H9 (cell line): ENCODE measurements at regions not wholly inside any gene's neighbourhood (a gene's known extent, or its start where the extent isn't known, plus 50 kb on each side); places are given as distances from the start of the nearest gene placed in this dataset.

ENCODE experiments used
- DNase-seq: peaks from one replicate; pipeline ENCODE4 v3.0.0-alpha.2; 2017
- H2AFZ ChIP-seq: one replicate; pipeline ENCODE4 v1.6.1; 2013; ENCODE audit warnings: mild to moderate bottlenecking, low read length, control low read depth, moderate library complexity
- H2AK5ac ChIP-seq: 2 replicates; pipeline ENCODE4 v1.6.1; 2013; ENCODE audit warnings: low read length, control low read depth, mixed read lengths; ENCODE audit not compliant: insufficient read length
- H2BK120ac ChIP-seq: one replicate; pipeline ENCODE4 v1.6.1; 2013; ENCODE audit warnings: low read depth, mild to moderate bottlenecking, low read length, control low read depth, inconsistent platforms; ENCODE audit not compliant: poor library complexity, severe bottlenecking
- H2BK12ac ChIP-seq: 2 replicates; pipeline ENCODE4 v1.6.1; 2013; ENCODE audit warnings: low read length, control low read depth, mixed read lengths, low read depth; ENCODE audit not compliant: insufficient read length
- H2BK15ac ChIP-seq: 2 replicates; pipeline ENCODE4 v1.6.1; 2013; ENCODE audit warnings: low read depth, low read length, control low read depth
- H2BK20ac ChIP-seq: one replicate; pipeline ENCODE4 v1.6.1; 2013; ENCODE audit warnings: low read depth, mild to moderate bottlenecking, low read length, control low read depth, inconsistent platforms; ENCODE audit not compliant: poor library complexity, severe bottlenecking
- H2BK5ac ChIP-seq: 2 replicates; pipeline ENCODE4 v1.6.1; 2013; ENCODE audit warnings: low read length, control low read depth, mixed read lengths; ENCODE audit not compliant: insufficient read length
- H3K14ac ChIP-seq: 2 replicates; pipeline ENCODE4 v1.6.1; 2013; ENCODE audit warnings: low read length, control low read depth; ENCODE audit not compliant: insufficient read depth
- H3K18ac ChIP-seq: 2 replicates; pipeline ENCODE4 v1.6.1; 2013; ENCODE audit warnings: low read depth, mild to moderate bottlenecking, mixed read lengths, low read length, control low read depth; ENCODE audit not compliant: insufficient read length
- H3K23ac ChIP-seq: 2 replicates; pipeline ENCODE4 v1.6.1; 2013; ENCODE audit warnings: low read length, control low read depth, mixed read lengths, low read depth; ENCODE audit not compliant: insufficient read length
- H3K23me2 ChIP-seq: 2 replicates; pipeline ENCODE4 v1.6.1; 2013; ENCODE audit warnings: low read depth, mild to moderate bottlenecking, mixed read lengths, low read length, control low read depth; ENCODE audit not compliant: insufficient read length, poor library complexity, severe bottlenecking
- H3K27ac ChIP-seq: 2 replicates; pipeline ENCODE4 v1.5.1; 2013; ENCODE audit warnings: low read length, control low read depth, mixed read lengths, low read depth; ENCODE audit not compliant: insufficient read length
- H3K27me3 ChIP-seq: 2 replicates; pipeline ENCODE4 v1.6.1; 2013; ENCODE audit warnings: low read length, control low read depth, inconsistent platforms; ENCODE audit not compliant: insufficient read depth
- H3K4ac ChIP-seq: 2 replicates; pipeline ENCODE4 v1.6.1; 2013; ENCODE audit warnings: low read depth, mild to moderate bottlenecking, control low read depth, inconsistent platforms, low read length, moderate library complexity
- H3K4me1 ChIP-seq: 2 replicates; pipeline ENCODE4 v1.6.1; 2013; ENCODE audit warnings: low read length, control low read depth, inconsistent platforms; ENCODE audit not compliant: insufficient read depth
- H3K4me2 ChIP-seq: 2 replicates; pipeline ENCODE4 v1.6.1; 2013; ENCODE audit warnings: low read length, control low read depth, mixed read lengths; ENCODE audit not compliant: insufficient read length, insufficient read depth
- H3K56ac ChIP-seq: 2 replicates; pipeline ENCODE4 v1.6.1; 2013; ENCODE audit warnings: low read depth, mild to moderate bottlenecking, mixed read lengths, low read length, control low read depth; ENCODE audit not compliant: insufficient read length
- H3K79me1 ChIP-seq: 2 replicates; pipeline ENCODE4 v1.6.1; 2013; ENCODE audit warnings: low read depth, mild to moderate bottlenecking, moderate library complexity, low read length, control low read depth, inconsistent platforms; ENCODE audit not compliant: insufficient read depth, poor library complexity, severe bottlenecking
- H3K79me2 ChIP-seq: 2 replicates; pipeline ENCODE4 v1.6.1; 2013; ENCODE audit warnings: low read length, control low read depth, inconsistent platforms; ENCODE audit not compliant: insufficient read depth
- H3K9ac ChIP-seq: 2 replicates; pipeline ENCODE4 v1.6.1; 2013; ENCODE audit warnings: low read length, control low read depth, mixed read lengths; ENCODE audit not compliant: insufficient read length; ENCODE audit errors: extremely low read depth
- H3K9me3 ChIP-seq: one replicate; pipeline ENCODE4 v1.6.1; 2013; ENCODE audit warnings: low read depth, low read length, inconsistent platforms; ENCODE audit not compliant: control insufficient read depth
- H3T11ph ChIP-seq: one replicate; pipeline ENCODE4 v1.6.1; 2013; ENCODE audit warnings: mild to moderate bottlenecking, low read length, control low read depth, inconsistent platforms
- H4K20me1 ChIP-seq: one replicate; pipeline ENCODE4 v1.6.1; 2013; ENCODE audit not compliant: control insufficient read depth, insufficient read length, insufficient read depth
- H4K5ac ChIP-seq: 2 replicates; pipeline ENCODE4 v1.6.1; 2013; ENCODE audit warnings: low read depth, mild to moderate bottlenecking, mixed read lengths, low read length, control low read depth; ENCODE audit not compliant: insufficient read length
- H4K8ac ChIP-seq: replicated peaks from 2 replicates; pipeline ENCODE4 v1.6.1; 2013; ENCODE audit warnings: low read length, control low read depth, mixed read lengths, low read depth; ENCODE audit not compliant: insufficient read length
- H4K91ac ChIP-seq: 2 replicates; pipeline ENCODE4 v1.6.1; 2013; ENCODE audit warnings: low read depth, mild to moderate bottlenecking, moderate library complexity, mixed read lengths, low read length, control low read depth; ENCODE audit not compliant: insufficient read length
- H3K27ac Mint-ChIP-seq, 3 experiments: 2 replicates in 2 of 3; 3 replicates in 1 of 3; pipeline ENCODE4 v1.8.0; 2020 to 2021; ENCODE audit warnings: mixed read lengths in 3 of 3, mild to moderate bottlenecking in 1 of 3, moderate library complexity in 1 of 3
- H3K27me3 Mint-ChIP-seq: 2 replicates; pipeline ENCODE4 v1.8.0; 2021; ENCODE audit warnings: low read depth, mild to moderate bottlenecking, moderate library complexity, mixed read lengths
- H3K36me3 Mint-ChIP-seq, 3 experiments: 2 replicates in 2 of 3; 3 replicates in 1 of 3; pipeline ENCODE4 v1.8.0; 2020 to 2021; ENCODE audit warnings: low read depth in 3 of 3, mixed read lengths in 3 of 3; ENCODE audit not compliant: insufficient read depth in 1 of 3
- H3K4me1 Mint-ChIP-seq, 2 experiments: 2 replicates each; pipeline ENCODE4 v1.8.0; 2020; ENCODE audit warnings: mixed read lengths in 2 of 2
- H3K4me3 Mint-ChIP-seq, 2 experiments: 2 replicates in 1 of 2; 3 replicates in 1 of 2; pipeline ENCODE4 v1.8.0; 2020 to 2021; ENCODE audit warnings: mild to moderate bottlenecking in 2 of 2, mixed read lengths in 2 of 2, moderate library complexity in 1 of 2
- H3K9me3 Mint-ChIP-seq, 2 experiments: 2 replicates in 1 of 2; 3 replicates in 1 of 2; pipeline ENCODE4 v1.8.0; 2020; ENCODE audit warnings: mild to moderate bottlenecking in 2 of 2, mixed read lengths in 2 of 2, moderate library complexity in 1 of 2
- WGBS: extraction: QIAGEN DNeasy Blood & Tissue Kit; methylation state at CpG from one replicate; pipeline ENCODE4 v1.1.7; 2013; ENCODE audit warnings: missing lambda C conversion rate, low lambda C conversion rate, mixed read lengths; ENCODE audit not compliant: insufficient read length; ENCODE audit errors: extremely low coverage; 5-methylcytosine and 5-hydroxymethylcytosine counted together
- TF ChIP-seq, protein P1 (sequence below): fragments of 200-600 bp; sonication (generic); conservative IDR thresholded peaks from 3 replicates; pipeline ENCODE4 v1.8.0; 2021; ENCODE audit warnings: antibody characterized with exemption, mild to moderate bottlenecking

DNA sequence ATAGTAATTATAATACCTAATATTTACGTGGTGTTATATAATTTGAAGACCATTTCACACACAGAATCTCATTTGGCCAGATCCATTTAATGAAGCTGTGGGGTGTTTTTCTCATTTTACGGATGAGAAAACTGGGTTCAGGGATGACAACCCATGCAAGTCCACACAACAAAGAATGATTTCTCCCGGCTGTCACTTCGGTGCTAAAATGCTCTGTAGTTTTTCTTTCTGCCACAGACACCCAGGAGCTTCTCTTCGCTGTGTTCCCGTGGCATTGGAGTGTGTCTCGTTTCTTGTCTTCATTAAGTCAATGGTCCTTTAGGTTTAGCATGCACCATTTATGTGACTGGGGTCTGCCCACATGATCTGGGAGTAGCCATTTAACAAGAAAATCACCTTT is 308.5 kb downstream of the ENC1 start:
- Histone ChIP-seq H3K23me2 (no peaks in the 10 kb centered on the region), H2BK5ac (no peak overlapping the region), H2AK5ac (no peak overlapping the region), H3K4me1 (no peaks in the 10 kb centered on the region), H2BK15ac (no peak overlapping the region), H2BK20ac (no peak overlapping the region), H3K18ac (no peak overlapping the region), H4K5ac (no peak overlapping the region), H2AFZ (no peak overlapping the region), H2BK12ac (no peak overlapping the region), H2BK120ac (no peak overlapping the region), H3K4ac (no peak overlapping the region), H3K23ac (no peak overlapping the region), H3K9me3 (no peaks in the 10 kb centered on the region), H3K79me1 (no peaks in the 10 kb centered on the region), H3K27me3 (no peaks in the 10 kb centered on the region), H3K4me2 (no peak overlapping the region), H3K56ac (no peak overlapping the region), H3K27ac (no peak overlapping the region), H4K8ac (no peak overlapping the region), H3K14ac (no peak overlapping the region), H3K79me2 (no peaks in the 10 kb centered on the region), H3K9ac (no peak overlapping the region), H4K91ac (no peak overlapping the region), H3T11ph (no peak overlapping the region), H4K20me1 (no peaks in the 10 kb centered on the region)
- Mint-ChIP-seq H3K9me3 (no peaks in the 10 kb centered on the region; a peak in 1 of 5 replicates), H3K27ac (no peak overlapping the region), H3K36me3 (no peaks in the 10 kb centered on the region), H3K4me1 (peaks cover 6% of the 10 kb centered on the region in 2 experiments; a peak in 3 of 4 replicates), H3K27me3 (no peaks in the 10 kb centered on the region; the same call in 1 of the 2 replicates), H3K4me3 (no peak overlapping the region)
- TF ChIP-seq, protein P1, sequence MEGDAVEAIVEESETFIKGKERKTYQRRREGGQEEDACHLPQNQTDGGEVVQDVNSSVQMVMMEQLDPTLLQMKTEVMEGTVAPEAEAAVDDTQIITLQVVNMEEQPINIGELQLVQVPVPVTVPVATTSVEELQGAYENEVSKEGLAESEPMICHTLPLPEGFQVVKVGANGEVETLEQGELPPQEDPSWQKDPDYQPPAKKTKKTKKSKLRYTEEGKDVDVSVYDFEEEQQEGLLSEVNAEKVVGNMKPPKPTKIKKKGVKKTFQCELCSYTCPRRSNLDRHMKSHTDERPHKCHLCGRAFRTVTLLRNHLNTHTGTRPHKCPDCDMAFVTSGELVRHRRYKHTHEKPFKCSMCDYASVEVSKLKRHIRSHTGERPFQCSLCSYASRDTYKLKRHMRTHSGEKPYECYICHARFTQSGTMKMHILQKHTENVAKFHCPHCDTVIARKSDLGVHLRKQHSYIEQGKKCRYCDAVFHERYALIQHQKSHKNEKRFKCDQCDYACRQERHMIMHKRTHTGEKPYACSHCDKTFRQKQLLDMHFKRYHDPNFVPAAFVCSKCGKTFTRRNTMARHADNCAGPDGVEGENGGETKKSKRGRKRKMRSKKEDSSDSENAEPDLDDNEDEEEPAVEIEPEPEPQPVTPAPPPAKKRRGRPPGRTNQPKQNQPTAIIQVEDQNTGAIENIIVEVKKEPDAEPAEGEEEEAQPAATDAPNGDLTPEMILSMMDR = no peak
- WGBS = no CpG with 5 or more reads among the region's 7 CpGs
- no peak for DNase-seq
